ENCODE measurements at regions not wholly inside any gene's neighbourhood (a gene's known extent, or its start where the extent isn't known, plus 50 kb on each side); places are given as distances from the start of the nearest gene placed in this dataset.
A peak's percentile ranks its signal among the peaks of the same experiment; 100 is the strongest.

DNA sequence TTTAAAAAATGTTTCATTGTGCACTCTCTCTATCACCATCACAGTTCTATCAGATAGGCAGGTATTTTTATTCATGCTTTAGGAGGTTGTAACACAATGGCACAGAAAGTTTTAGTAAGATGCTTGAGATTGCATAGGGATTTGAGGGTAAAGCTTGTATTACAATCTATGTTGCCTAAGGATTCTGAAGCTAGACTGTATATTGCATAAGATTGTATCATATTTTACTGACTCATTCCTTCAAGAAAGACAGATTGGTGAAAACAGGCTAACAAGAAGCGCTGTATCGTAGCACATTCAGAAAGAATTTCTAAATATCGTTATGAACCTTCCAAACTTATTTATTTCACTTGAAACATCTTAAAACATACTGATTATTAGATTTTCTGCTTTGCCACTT is 577.7 kb downstream of the EBF1 start:
- no peaks in the 10 kb centered on the region for H3K27me3 ChIP-seq
- H3K27ac ChIP-seq: peak overlapping the region in 8 of 10 donors; percentile 6 to 69 (median 49)
- WGBS, 2 donors: 72 to 78% methylated on average over 3 of the region's 3 CpGs
- intact Hi-C loops (cut with DNase I): no loop called here
- no peak overlapping the region for H3K4me3 ChIP-seq
- H3K36me3 ChIP-seq: no peaks in the 10 kb centered on the region
- TF ChIP-seq, protein P1, sequence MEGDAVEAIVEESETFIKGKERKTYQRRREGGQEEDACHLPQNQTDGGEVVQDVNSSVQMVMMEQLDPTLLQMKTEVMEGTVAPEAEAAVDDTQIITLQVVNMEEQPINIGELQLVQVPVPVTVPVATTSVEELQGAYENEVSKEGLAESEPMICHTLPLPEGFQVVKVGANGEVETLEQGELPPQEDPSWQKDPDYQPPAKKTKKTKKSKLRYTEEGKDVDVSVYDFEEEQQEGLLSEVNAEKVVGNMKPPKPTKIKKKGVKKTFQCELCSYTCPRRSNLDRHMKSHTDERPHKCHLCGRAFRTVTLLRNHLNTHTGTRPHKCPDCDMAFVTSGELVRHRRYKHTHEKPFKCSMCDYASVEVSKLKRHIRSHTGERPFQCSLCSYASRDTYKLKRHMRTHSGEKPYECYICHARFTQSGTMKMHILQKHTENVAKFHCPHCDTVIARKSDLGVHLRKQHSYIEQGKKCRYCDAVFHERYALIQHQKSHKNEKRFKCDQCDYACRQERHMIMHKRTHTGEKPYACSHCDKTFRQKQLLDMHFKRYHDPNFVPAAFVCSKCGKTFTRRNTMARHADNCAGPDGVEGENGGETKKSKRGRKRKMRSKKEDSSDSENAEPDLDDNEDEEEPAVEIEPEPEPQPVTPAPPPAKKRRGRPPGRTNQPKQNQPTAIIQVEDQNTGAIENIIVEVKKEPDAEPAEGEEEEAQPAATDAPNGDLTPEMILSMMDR (IDR thresholded peaks at IDR 0.05): no peak
- peaks cover 0 to 30% (median 14%) of the 10 kb centered on the region in 9 donors for H3K4me1 ChIP-seq
- no peaks in the 10 kb centered on the region for H3K9me3 ChIP-seq
- ATAC-seq (no peak), DNase-seq (no peak)

DNA sequence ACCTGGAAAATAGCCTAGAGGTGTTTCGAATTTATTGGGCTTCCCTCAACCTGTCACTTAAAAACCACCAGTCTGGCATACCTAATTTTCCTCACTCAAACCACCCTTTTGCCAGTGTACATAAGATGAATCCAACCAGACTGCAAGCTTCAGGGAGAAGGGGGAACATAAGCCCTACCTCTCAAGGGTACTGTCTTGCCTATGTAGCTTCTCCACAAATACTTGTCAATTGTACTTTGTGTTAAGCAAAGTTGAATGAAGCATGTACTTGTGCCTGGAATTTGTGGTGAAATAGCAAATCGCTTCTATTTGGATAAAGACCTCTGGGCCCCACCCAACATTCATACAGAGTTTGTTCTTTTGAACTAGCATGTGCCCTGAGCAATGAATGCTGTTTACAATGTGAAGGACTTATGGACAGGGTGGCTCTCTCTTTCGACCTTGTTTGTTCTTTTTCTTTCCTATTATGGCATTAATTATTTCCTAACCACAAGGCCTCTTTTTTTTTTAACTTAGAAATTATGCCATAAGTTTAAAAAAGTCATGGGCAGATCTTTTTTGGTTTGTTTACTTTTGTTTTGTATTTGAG is 580.2 kb downstream of the EBF1 start:
- Histone ChIP-seq H3K4me1 (peaks cover 0 to 37% (median 14%) of the 10 kb centered on the region in 9 donors), H3K9me3 (no peaks in the 10 kb centered on the region), H3K27me3 (no peaks in the 10 kb centered on the region), H3K27ac (no peak overlapping the region), H3K36me3 (no peaks in the 10 kb centered on the region), H3K4me3 (no peak overlapping the region)
- DNase-seq (no peak), ATAC-seq (no peak)
- intact Hi-C loops (cut with DNase I): no loop called here
- 82 to 85% methylated on average over 3 of the region's 3 CpGs for WGBS, 2 donors
- TF ChIP-seq, protein P1 (IDR thresholded peaks at IDR 0.05): no peak

DNA sequence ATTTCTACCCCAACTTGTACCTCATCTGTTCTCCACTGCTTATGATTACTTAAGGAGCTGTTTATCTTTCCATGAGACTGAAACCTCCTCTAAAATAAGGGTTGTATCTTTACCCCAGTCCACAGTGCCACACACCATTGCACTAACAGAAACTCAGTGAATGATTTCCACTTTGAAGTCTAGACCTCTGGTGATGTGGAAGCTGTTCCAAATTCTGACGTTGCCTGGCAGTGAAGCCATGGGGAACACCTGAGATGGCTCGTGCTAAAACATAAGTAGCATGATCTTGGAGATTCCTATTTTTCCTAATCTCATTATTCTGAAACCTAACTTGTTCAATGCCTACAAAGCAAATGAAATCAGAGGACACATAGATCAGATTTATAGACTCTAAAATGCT is 583.2 kb downstream of the EBF1 start:
- H3K9me3 ChIP-seq: no peaks in the 10 kb centered on the region
- TF ChIP-seq, protein P1 (IDR thresholded peaks at IDR 0.05): no peak
- no peak for DNase-seq
- intact Hi-C loops (cut with DNase I): no loop called here
- no peaks in the 10 kb centered on the region for H3K36me3 ChIP-seq
- peaks cover 0 to 29% (median 7%) of the 10 kb centered on the region in 9 donors for H3K4me1 ChIP-seq
- no peak overlapping the region for H3K4me3 ChIP-seq
- no peak overlapping the region for H3K27ac ChIP-seq
- no peaks in the 10 kb centered on the region for H3K27me3 ChIP-seq
- WGBS, 2 donors: 79% methylated on average over 2 of the region's 2 CpGs
- no peak for ATAC-seq

DNA sequence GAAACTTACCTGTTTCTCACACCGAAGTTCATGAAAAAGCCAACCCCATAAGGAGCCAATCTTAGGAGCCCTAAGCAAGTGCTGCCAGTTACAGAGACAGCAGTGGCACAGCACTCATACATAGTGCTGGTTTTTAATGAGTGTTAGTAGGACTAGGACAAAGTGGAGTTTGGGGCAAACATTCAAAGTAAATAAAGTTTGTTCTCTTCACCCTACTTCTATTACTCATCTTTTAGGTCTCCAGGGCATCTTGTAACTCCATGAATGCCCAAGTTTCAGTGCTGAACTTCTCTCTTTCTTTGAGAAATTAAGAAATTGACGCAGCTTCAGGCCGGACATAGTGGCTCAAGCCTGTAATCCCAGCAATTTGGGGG is 584.7 kb downstream of the EBF1 start:
- peak overlapping the region in 2 of 10 donors; percentile 5 to 54 for H3K27ac ChIP-seq
- intact Hi-C loops (cut with DNase I): no loop called here
- no peaks in the 10 kb centered on the region for H3K9me3 ChIP-seq

More for the DNA sequence above, 584.7 kb downstream of the EBF1 start:
- Histone ChIP-seq H3K36me3 (no peaks in the 10 kb centered on the region), H3K4me1 (peaks cover 0 to 29% (median 7%) of the 10 kb centered on the region in 9 donors), H3K27me3 (no peaks in the 10 kb centered on the region), H3K4me3 (no peak overlapping the region)
- ATAC-seq: peak in 1 of 8 donors; percentile 42
- 92 to 93% methylated on average over 3 of the region's 3 CpGs for WGBS, 2 donors
- TF ChIP-seq, protein P1 (IDR thresholded peaks at IDR 0.05): no peak
- no peak for DNase-seq
